A549 (cell line): ENCODE measurements at regions not wholly inside any gene's neighbourhood (a gene's known extent, or its start where the extent isn't known, plus 50 kb on each side); places are given as distances from the start of the nearest gene placed in this dataset.

Experiments used
- ATAC-seq, 2 experiments: fragments of 200-7000 bp in 1 of 2; fragments of >200 bp in 1 of 2; cut with Nextera tagmentation in 1 of 2; cut with Tn5 transposase in 1 of 2; 3 replicates each; pipeline versions ENCODE4 v1.8.0 to v1.9.1; 2018 to 2020; ENCODE audit warnings: mild to moderate bottlenecking in 1 of 2, moderate library complexity in 1 of 2
- CTCF ChIA-PET: fragments of 300-600 bp; sonication (Branson Sonifier 250); formaldehyde crosslinking; extraction: SDS; loops from one replicate; lab custom pipeline; 2021; ENCODE audit warnings: antibody characterized with exemption, inconsistent platforms; lab: Yijun Ruan, JAX
- POLR2A ChIA-PET: fragments of 350-600 bp; formaldehyde crosslinking; extraction: SDS; loops from one replicate; lab custom pipeline; 2021; ENCODE audit warnings: antibody characterized with exemption, inconsistent platforms; lab: Yijun Ruan, JAX
- DNase-seq, 2 experiments: peaks; one replicate each; pipeline versions ENCODE4 v3.0.0 to v3.0.0-alpha.2; 2011 to 2016; ENCODE audit warnings: low read depth in 1 of 2, low spot score in 1 of 2
- FAIRE-seq: peaks from 2 replicates; lab custom pipeline; 2011; peaks lifted over from hg19 to GRCh38; lab: Jason Lieb, UNC
- H3K27ac ChIP-seq, 2 experiments: fragments of >200 bp; sonication (Bioruptor Twin); formaldehyde crosslinking; 3 replicates each; pipeline ENCODE4 v1.5.1; 2016 to 2017
- H3K4me1 ChIP-seq: fragments of >200 bp; sonication (Bioruptor Twin); formaldehyde crosslinking; 3 replicates; pipeline ENCODE4 v1.6.1; 2016
- H3K4me2 ChIP-seq: fragments of >200 bp; sonication (Bioruptor Twin); formaldehyde crosslinking; 3 replicates; pipeline ENCODE4 v1.6.1; 2016
- H3K4me3 ChIP-seq: fragments of >200 bp; sonication (Bioruptor Twin); formaldehyde crosslinking; 3 replicates; pipeline ENCODE4 v1.5.1; 2016
- H3K9me3 ChIP-seq: fragments of >200 bp; sonication (Bioruptor Twin); formaldehyde crosslinking; 3 replicates; pipeline ENCODE4 v1.6.1; 2016
- ATOH8 ChIP-seq: fragments of 250-450 bp; sonication (Bioruptor Pico); IDR thresholded peaks from 2 replicates; pipeline ENCODE4 v1.5.0; 2020; ENCODE audit warnings: low read depth, mild to moderate bottlenecking, moderate library complexity
- BHLHE40 ChIP-seq: IDR thresholded peaks from 2 replicates; pipeline ENCODE4 v1.6.1; 2012; ENCODE audit warnings: low read depth, low read length, inconsistent platforms
- CBX2 ChIP-seq: fragments of 200-600 bp; sonication (generic); IDR thresholded peaks from 2 replicates; pipeline ENCODE4 v1.6.1; 2016; ENCODE audit warnings: low read depth, mild to moderate bottlenecking, borderline replicate concordance
- CBX8 ChIP-seq: fragments of 200-600 bp; sonication (generic); IDR thresholded peaks from 2 replicates; pipeline ENCODE4 v1.6.1; 2016
- CHD4 ChIP-seq: fragments of 200-600 bp; sonication (generic); IDR thresholded peaks from 2 replicates; pipeline ENCODE4 v1.6.1; 2016; ENCODE audit warnings: antibody characterized with exemption, mild to moderate bottlenecking, borderline replicate concordance
- E2F6 ChIP-seq: IDR thresholded peaks from 2 replicates; pipeline ENCODE4 v1.6.1; 2012; ENCODE audit warnings: low read depth, borderline replicate concordance
- EP300 ChIP-seq, 2 experiments: fragments of >200 bp; sonication (Bioruptor Twin); formaldehyde crosslinking; IDR thresholded peaks; 2 replicates in 1 of 2; 3 replicates in 1 of 2; pipeline ENCODE4 v1.6.1; 2016 to 2017
- FOSB ChIP-seq: fragments of 250-450 bp; sonication (Bioruptor Pico); IDR thresholded peaks from 2 replicates; pipeline ENCODE4 v1.5.0; 2020; ENCODE audit warnings: mild to moderate bottlenecking, moderate library complexity
- FOSL2 ChIP-seq, 2 experiments: fragments of 450-650 bp in 1 of 2; fragments of >200 bp in 1 of 2; sonication (Bioruptor Twin) in 1 of 2; formaldehyde crosslinking; IDR thresholded peaks; 2 replicates each; pipeline versions ENCODE4 v1.5.0 to v1.6.1; 2016 to 2020; ENCODE audit warnings: mild to moderate bottlenecking in 1 of 2, moderate library complexity in 1 of 2
- GATA3 ChIP-seq: IDR thresholded peaks from 2 replicates; pipeline ENCODE4 v1.6.1; 2012; ENCODE audit warnings: borderline replicate concordance
- HDAC2 ChIP-seq: fragments of 200-600 bp; sonication (generic); IDR thresholded peaks from 2 replicates; pipeline ENCODE4 v1.6.1; 2016
- HMGXB4 ChIP-seq: fragments of 250-450 bp; sonication (Bioruptor Pico); IDR thresholded peaks from 2 replicates; pipeline ENCODE4 v1.5.0; 2021; ENCODE audit warnings: mild to moderate bottlenecking, moderate library complexity, borderline replicate concordance
- HOXB5 ChIP-seq: fragments of 250-450 bp; sonication (Bioruptor Pico); IDR thresholded peaks from 2 replicates; pipeline ENCODE4 v1.5.0; 2020; ENCODE audit warnings: mild to moderate bottlenecking, moderate library complexity
- KDM1A ChIP-seq: fragments of 200-600 bp; sonication (generic); IDR thresholded peaks from 2 replicates; pipeline ENCODE4 v1.6.1; 2016; ENCODE audit warnings: low read depth, mild to moderate bottlenecking
- KDM5A ChIP-seq: fragments of 200-600 bp; sonication (generic); IDR thresholded peaks from 2 replicates; pipeline ENCODE4 v1.6.1; 2016; ENCODE audit warnings: antibody characterized with exemption, mild to moderate bottlenecking
- MAFK ChIP-seq: fragments of 450-650 bp; IDR thresholded peaks from 2 replicates; pipeline ENCODE4 v1.6.1; 2014; ENCODE audit not compliant: partially characterized antibody
- MYC ChIP-seq: IDR thresholded peaks from 2 replicates; pipeline ENCODE4 v1.6.1; 2012; ENCODE audit warnings: mild to moderate bottlenecking, inconsistent platforms, low read length, improper control_type of control experiment, borderline replicate concordance
- NPAS2 ChIP-seq: fragments of 250-450 bp; sonication (Bioruptor Pico); IDR thresholded peaks from 2 replicates; pipeline ENCODE4 v1.8.0; 2022; ENCODE audit warnings: mild to moderate bottlenecking, moderate library complexity, borderline replicate concordance
- NR3C1 ChIP-seq: fragments of >200 bp; sonication (Bioruptor Twin); formaldehyde crosslinking; IDR thresholded peaks from 3 replicates; pipeline ENCODE4 v1.6.1; 2017
- RARB ChIP-seq: fragments of 250-450 bp; sonication (Bioruptor Pico); IDR thresholded peaks from 2 replicates; pipeline ENCODE4 v1.8.0; 2021; ENCODE audit warnings: mild to moderate bottlenecking, moderate library complexity
- RCOR1 ChIP-seq: fragments of 150-350 bp; IDR thresholded peaks from 2 replicates; pipeline ENCODE4 v1.6.1; 2014; ENCODE audit warnings: antibody characterized with exemption, low read length, low read depth
- REST ChIP-seq: fragments of 200-600 bp; sonication (generic); IDR thresholded peaks from 2 replicates; pipeline ENCODE4 v1.6.1; 2016; ENCODE audit warnings: antibody characterized with exemption, mild to moderate bottlenecking, moderate library complexity
- RNF2 ChIP-seq: fragments of 200-600 bp; sonication (generic); IDR thresholded peaks from 2 replicates; pipeline ENCODE4 v1.6.1; 2016; ENCODE audit warnings: low read depth, mild to moderate bottlenecking, antibody characterized with exemption, moderate library complexity, borderline replicate concordance
- TFCP2L1 ChIP-seq: fragments of 250-450 bp; sonication (Bioruptor Pico); IDR thresholded peaks from 2 replicates; pipeline ENCODE4 v1.5.0; 2021; ENCODE audit warnings: mild to moderate bottlenecking
- ZC3H11A ChIP-seq: fragments of 450-650 bp; IDR thresholded peaks from 2 replicates; pipeline ENCODE4 v1.6.1; 2014; ENCODE audit warnings: antibody characterized with exemption, mild to moderate bottlenecking
- ZNF302 ChIP-seq: fragments of 250-450 bp; sonication (Bioruptor Pico); IDR thresholded peaks from 2 replicates; pipeline ENCODE4 v1.9.0; 2021; ENCODE audit warnings: inconsistent platforms, mild to moderate bottlenecking, moderate library complexity
- ZSCAN20 ChIP-seq: fragments of 250-450 bp; sonication (Bioruptor Pico); IDR thresholded peaks from 2 replicates; pipeline ENCODE4 v1.8.0; 2022; ENCODE audit warnings: mild to moderate bottlenecking, moderate library complexity
- WGBS: methylation state at CpG from one replicate; pipeline ENCODE4 v1.1.6; 2017; ENCODE audit errors: missing lambda C conversion rate; 5-methylcytosine and 5-hydroxymethylcytosine counted together

- H3K4me1 ChIP-seq, result no peaks in the 10 kb centered on the region
- WGBS, result 79% methylated on average over 6 of the region's 6 CpGs
- FAIRE-seq, result no peak
- POLR2A ChIA-PET, result no interaction called here
- no peak overlapping the region for H3K27ac ChIP-seq
- no peak overlapping the region for H3K4me3 ChIP-seq
- H3K4me2 ChIP-seq, result no peak overlapping the region
- no peaks in the 10 kb centered on the region for H3K9me3 ChIP-seq
- CTCF ChIA-PET, result interaction anchor here (1.2 kb wide), 1 partner anchor 312 kb away, joined by 3 read pairs; no protein-coding TSS in a partner anchor
- ATAC-seq, result no peak
- no peak for DNase-seq
- TF ChIP-seq ZSCAN20 (no peak), EP300 (IDR thresholded peaks at IDR 0.05) (no peak), CHD4 (no peak), KDM5A (no peak), TFCP2L1 (no peak)
These were observed 219.1 kb upstream of the STK17B start for GRCh38 chr2:196390243-196391148.

- TF ChIP-seq KDM1A (no peak), RNF2 (no peak), NPAS2 (CRISPR knock-in tag) (no peak), ZC3H11A (no peak), CBX2 (no peak), FOSL2 (IDR thresholded peaks at IDR 0.05) (no peak), FOSL2 (CRISPR knock-in tag; IDR thresholded peaks at IDR 0.05) (no peak), GATA3 (no peak), HMGXB4 (CRISPR knock-in tag) (no peak), BHLHE40 (no peak), E2F6 (no peak), HOXB5 (CRISPR knock-in tag) (no peak), FOSB (CRISPR knock-in tag) (no peak), ZNF302 (CRISPR knock-in tag) (no peak), MYC (no peak)
- ATAC-seq (no peak), DNase-seq (no peak), FAIRE-seq (no peak)
- Histone ChIP-seq H3K4me1 (no peaks in the 10 kb centered on the region), H3K9me3 (no peaks in the 10 kb centered on the region), H3K4me3 (no peak overlapping the region), H3K4me2 (no peak overlapping the region), H3K27ac (no peak overlapping the region)
- ChIA-PET POLR2A (no interaction called here), CTCF (interaction anchor here (1.2 kb wide), 1 partner anchor 313 kb away, joined by 3 read pairs; no protein-coding TSS in a partner anchor)
- WGBS, result 100% methylated on average over 1 of the region's 1 CpG
These were observed 219.7 kb upstream of the STK17B start for GRCh38 chr2:196391149-196391479.

- Histone ChIP-seq H3K27ac (peak overlapping the region; percentile 84 to 87), H3K4me3 (no peak overlapping the region), H3K9me3 (no peaks in the 10 kb centered on the region), H3K4me1 (peaks cover 39% of the 10 kb centered on the region), H3K4me2 (no peak overlapping the region)
- ATAC-seq (no peak), FAIRE-seq (no peak), DNase-seq (no peak)
- CTCF ChIA-PET, result interaction anchor here (1.0 kb wide), 1 partner anchor 101 kb away, joined by 3 read pairs; no protein-coding TSS in a partner anchor
- whole genome bisulfite sequencing, result 61% methylated on average over 1 of the region's 1 CpG
- POLR2A ChIA-PET, result no interaction called here
- TF ChIP-seq E2F6 (no peak), HDAC2 (no peak), MAFK (no peak), REST (no peak), CBX8 (no peak), RCOR1 (no peak), ATOH8 (CRISPR knock-in tag) (no peak), NR3C1 (no peak), RARB (no peak)
These were observed 227.7 kb upstream of the STK17B start for GRCh38 chr2:196399096-196399495.
